H9 (cell line): ENCODE measurements at regions not wholly inside any gene's neighbourhood (a gene's known extent, or its start where the extent isn't known, plus 50 kb on each side); places are given as distances from the start of the nearest gene placed in this dataset.

Source experiments
- DNase-seq: peaks from one replicate; pipeline ENCODE4 v3.0.0-alpha.2; 2017
- H2AFZ ChIP-seq: one replicate; pipeline ENCODE4 v1.6.1; 2013; ENCODE audit warnings: mild to moderate bottlenecking, low read length, control low read depth, moderate library complexity
- H2AK5ac ChIP-seq: 2 replicates; pipeline ENCODE4 v1.6.1; 2013; ENCODE audit warnings: low read length, control low read depth, mixed read lengths; ENCODE audit not compliant: insufficient read length
- H2BK120ac ChIP-seq: one replicate; pipeline ENCODE4 v1.6.1; 2013; ENCODE audit warnings: low read depth, mild to moderate bottlenecking, low read length, control low read depth, inconsistent platforms; ENCODE audit not compliant: poor library complexity, severe bottlenecking
- H2BK12ac ChIP-seq: 2 replicates; pipeline ENCODE4 v1.6.1; 2013; ENCODE audit warnings: low read length, control low read depth, mixed read lengths, low read depth; ENCODE audit not compliant: insufficient read length
- H2BK15ac ChIP-seq: 2 replicates; pipeline ENCODE4 v1.6.1; 2013; ENCODE audit warnings: low read depth, low read length, control low read depth
- H2BK20ac ChIP-seq: one replicate; pipeline ENCODE4 v1.6.1; 2013; ENCODE audit warnings: low read depth, mild to moderate bottlenecking, low read length, control low read depth, inconsistent platforms; ENCODE audit not compliant: poor library complexity, severe bottlenecking
- H2BK5ac ChIP-seq: 2 replicates; pipeline ENCODE4 v1.6.1; 2013; ENCODE audit warnings: low read length, control low read depth, mixed read lengths; ENCODE audit not compliant: insufficient read length
- H3K14ac ChIP-seq: 2 replicates; pipeline ENCODE4 v1.6.1; 2013; ENCODE audit warnings: low read length, control low read depth; ENCODE audit not compliant: insufficient read depth
- H3K18ac ChIP-seq: 2 replicates; pipeline ENCODE4 v1.6.1; 2013; ENCODE audit warnings: low read depth, mild to moderate bottlenecking, mixed read lengths, low read length, control low read depth; ENCODE audit not compliant: insufficient read length
- H3K23ac ChIP-seq: 2 replicates; pipeline ENCODE4 v1.6.1; 2013; ENCODE audit warnings: low read length, control low read depth, mixed read lengths, low read depth; ENCODE audit not compliant: insufficient read length
- H3K23me2 ChIP-seq: 2 replicates; pipeline ENCODE4 v1.6.1; 2013; ENCODE audit warnings: low read depth, mild to moderate bottlenecking, mixed read lengths, low read length, control low read depth; ENCODE audit not compliant: insufficient read length, poor library complexity, severe bottlenecking
- H3K27ac ChIP-seq: 2 replicates; pipeline ENCODE4 v1.5.1; 2013; ENCODE audit warnings: low read length, control low read depth, mixed read lengths, low read depth; ENCODE audit not compliant: insufficient read length
- H3K27me3 ChIP-seq: 2 replicates; pipeline ENCODE4 v1.6.1; 2013; ENCODE audit warnings: low read length, control low read depth, inconsistent platforms; ENCODE audit not compliant: insufficient read depth
- H3K4ac ChIP-seq: 2 replicates; pipeline ENCODE4 v1.6.1; 2013; ENCODE audit warnings: low read depth, mild to moderate bottlenecking, control low read depth, inconsistent platforms, low read length, moderate library complexity
- H3K4me1 ChIP-seq: 2 replicates; pipeline ENCODE4 v1.6.1; 2013; ENCODE audit warnings: low read length, control low read depth, inconsistent platforms; ENCODE audit not compliant: insufficient read depth
- H3K4me2 ChIP-seq: 2 replicates; pipeline ENCODE4 v1.6.1; 2013; ENCODE audit warnings: low read length, control low read depth, mixed read lengths; ENCODE audit not compliant: insufficient read length, insufficient read depth
- H3K56ac ChIP-seq: 2 replicates; pipeline ENCODE4 v1.6.1; 2013; ENCODE audit warnings: low read depth, mild to moderate bottlenecking, mixed read lengths, low read length, control low read depth; ENCODE audit not compliant: insufficient read length
- H3K79me1 ChIP-seq: 2 replicates; pipeline ENCODE4 v1.6.1; 2013; ENCODE audit warnings: low read depth, mild to moderate bottlenecking, moderate library complexity, low read length, control low read depth, inconsistent platforms; ENCODE audit not compliant: insufficient read depth, poor library complexity, severe bottlenecking
- H3K79me2 ChIP-seq: 2 replicates; pipeline ENCODE4 v1.6.1; 2013; ENCODE audit warnings: low read length, control low read depth, inconsistent platforms; ENCODE audit not compliant: insufficient read depth
- H3K9ac ChIP-seq: 2 replicates; pipeline ENCODE4 v1.6.1; 2013; ENCODE audit warnings: low read length, control low read depth, mixed read lengths; ENCODE audit not compliant: insufficient read length; ENCODE audit errors: extremely low read depth
- H3K9me3 ChIP-seq: one replicate; pipeline ENCODE4 v1.6.1; 2013; ENCODE audit warnings: low read depth, low read length, inconsistent platforms; ENCODE audit not compliant: control insufficient read depth
- H3T11ph ChIP-seq: one replicate; pipeline ENCODE4 v1.6.1; 2013; ENCODE audit warnings: mild to moderate bottlenecking, low read length, control low read depth, inconsistent platforms
- H4K20me1 ChIP-seq: one replicate; pipeline ENCODE4 v1.6.1; 2013; ENCODE audit not compliant: control insufficient read depth, insufficient read length, insufficient read depth
- H4K5ac ChIP-seq: 2 replicates; pipeline ENCODE4 v1.6.1; 2013; ENCODE audit warnings: low read depth, mild to moderate bottlenecking, mixed read lengths, low read length, control low read depth; ENCODE audit not compliant: insufficient read length
- H4K8ac ChIP-seq: replicated peaks from 2 replicates; pipeline ENCODE4 v1.6.1; 2013; ENCODE audit warnings: low read length, control low read depth, mixed read lengths, low read depth; ENCODE audit not compliant: insufficient read length
- H4K91ac ChIP-seq: 2 replicates; pipeline ENCODE4 v1.6.1; 2013; ENCODE audit warnings: low read depth, mild to moderate bottlenecking, moderate library complexity, mixed read lengths, low read length, control low read depth; ENCODE audit not compliant: insufficient read length
- H3K27ac Mint-ChIP-seq, 3 experiments: 2 replicates in 2 of 3; 3 replicates in 1 of 3; pipeline ENCODE4 v1.8.0; 2020 to 2021; ENCODE audit warnings: mixed read lengths in 3 of 3, mild to moderate bottlenecking in 1 of 3, moderate library complexity in 1 of 3
- H3K27me3 Mint-ChIP-seq: 2 replicates; pipeline ENCODE4 v1.8.0; 2021; ENCODE audit warnings: low read depth, mild to moderate bottlenecking, moderate library complexity, mixed read lengths
- H3K36me3 Mint-ChIP-seq, 3 experiments: 2 replicates in 2 of 3; 3 replicates in 1 of 3; pipeline ENCODE4 v1.8.0; 2020 to 2021; ENCODE audit warnings: low read depth in 3 of 3, mixed read lengths in 3 of 3; ENCODE audit not compliant: insufficient read depth in 1 of 3
- H3K4me1 Mint-ChIP-seq, 2 experiments: 2 replicates each; pipeline ENCODE4 v1.8.0; 2020; ENCODE audit warnings: mixed read lengths in 2 of 2
- H3K4me3 Mint-ChIP-seq, 2 experiments: 2 replicates in 1 of 2; 3 replicates in 1 of 2; pipeline ENCODE4 v1.8.0; 2020 to 2021; ENCODE audit warnings: mild to moderate bottlenecking in 2 of 2, mixed read lengths in 2 of 2, moderate library complexity in 1 of 2
- H3K9me3 Mint-ChIP-seq, 2 experiments: 2 replicates in 1 of 2; 3 replicates in 1 of 2; pipeline ENCODE4 v1.8.0; 2020; ENCODE audit warnings: mild to moderate bottlenecking in 2 of 2, mixed read lengths in 2 of 2, moderate library complexity in 1 of 2
- WGBS: extraction: QIAGEN DNeasy Blood & Tissue Kit; methylation state at CpG from one replicate; pipeline ENCODE4 v1.1.7; 2013; ENCODE audit warnings: missing lambda C conversion rate, low lambda C conversion rate, mixed read lengths; ENCODE audit not compliant: insufficient read length; ENCODE audit errors: extremely low coverage; 5-methylcytosine and 5-hydroxymethylcytosine counted together
- TF ChIP-seq, protein P1 (sequence below): fragments of 200-600 bp; sonication (generic); conservative IDR thresholded peaks from 3 replicates; pipeline ENCODE4 v1.8.0; 2021; ENCODE audit warnings: antibody characterized with exemption, mild to moderate bottlenecking

- Histone ChIP-seq H3K79me2 (no peaks in the 10 kb centered on the region), H3K9me3 (no peaks in the 10 kb centered on the region), H3K4me2 (no peak overlapping the region), H2BK15ac (no peak overlapping the region), H3K14ac (no peak overlapping the region), H4K20me1 (no peaks in the 10 kb centered on the region), H2BK12ac (no peak overlapping the region), H3K4ac (no peak overlapping the region), H2BK5ac (no peak overlapping the region), H2AFZ (no peak overlapping the region), H2BK120ac (no peak overlapping the region), H3K23ac (no peak overlapping the region), H3K79me1 (no peaks in the 10 kb centered on the region), H3K18ac (no peak overlapping the region), H3K27ac (no peak overlapping the region), H3K4me1 (no peaks in the 10 kb centered on the region), H4K8ac (no peak overlapping the region), H2BK20ac (no peak overlapping the region), H3K27me3 (no peaks in the 10 kb centered on the region), H3K56ac (no peak overlapping the region), H4K91ac (no peak overlapping the region), H3T11ph (no peak overlapping the region), H4K5ac (no peak overlapping the region), H3K9ac (no peak overlapping the region), H3K23me2 (no peaks in the 10 kb centered on the region), H2AK5ac (no peak overlapping the region)
- Mint-ChIP-seq H3K27ac (no peak overlapping the region; a peak in 1 of 7 replicates), H3K36me3 (no peaks in the 10 kb centered on the region), H3K9me3 (no peaks in the 10 kb centered on the region), H3K4me3 (no peak overlapping the region), H3K27me3 (no peaks in the 10 kb centered on the region), H3K4me1 (peaks cover 0 to 7% of the 10 kb centered on the region in 2 experiments; a peak in 3 of 4 replicates)
- no peak for DNase-seq
- TF ChIP-seq, protein P1, sequence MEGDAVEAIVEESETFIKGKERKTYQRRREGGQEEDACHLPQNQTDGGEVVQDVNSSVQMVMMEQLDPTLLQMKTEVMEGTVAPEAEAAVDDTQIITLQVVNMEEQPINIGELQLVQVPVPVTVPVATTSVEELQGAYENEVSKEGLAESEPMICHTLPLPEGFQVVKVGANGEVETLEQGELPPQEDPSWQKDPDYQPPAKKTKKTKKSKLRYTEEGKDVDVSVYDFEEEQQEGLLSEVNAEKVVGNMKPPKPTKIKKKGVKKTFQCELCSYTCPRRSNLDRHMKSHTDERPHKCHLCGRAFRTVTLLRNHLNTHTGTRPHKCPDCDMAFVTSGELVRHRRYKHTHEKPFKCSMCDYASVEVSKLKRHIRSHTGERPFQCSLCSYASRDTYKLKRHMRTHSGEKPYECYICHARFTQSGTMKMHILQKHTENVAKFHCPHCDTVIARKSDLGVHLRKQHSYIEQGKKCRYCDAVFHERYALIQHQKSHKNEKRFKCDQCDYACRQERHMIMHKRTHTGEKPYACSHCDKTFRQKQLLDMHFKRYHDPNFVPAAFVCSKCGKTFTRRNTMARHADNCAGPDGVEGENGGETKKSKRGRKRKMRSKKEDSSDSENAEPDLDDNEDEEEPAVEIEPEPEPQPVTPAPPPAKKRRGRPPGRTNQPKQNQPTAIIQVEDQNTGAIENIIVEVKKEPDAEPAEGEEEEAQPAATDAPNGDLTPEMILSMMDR, result no peak
- WGBS, result no CpG with 5 or more reads among the region's 4 CpGs
Measured at GRCh38 chr21:15943009-15943666, 213.4 kb downstream of the USP25 start.
